Hippocampal formation (tissue), 2 donors: ENCODE measurements at regions not wholly inside any gene's neighbourhood (a gene's known extent, or its start where the extent isn't known, plus 50 kb on each side); places are given as distances from the start of the nearest gene placed in this dataset.

ENCODE experiments used
- DNase-seq, 2 donors: peaks; one replicate each; lab custom pipeline; 2025; lab: John Stamatoyannopoulos, UW

- no peak for DNase-seq
These were observed 63.2 kb upstream of the SLC4A4 start for GRCh38 chr4:71275570-71275969.

- no peak for DNase-seq
These were observed 61.5 kb upstream of the SLC4A4 start for GRCh38 chr4:71277353-71277752.

DNA sequence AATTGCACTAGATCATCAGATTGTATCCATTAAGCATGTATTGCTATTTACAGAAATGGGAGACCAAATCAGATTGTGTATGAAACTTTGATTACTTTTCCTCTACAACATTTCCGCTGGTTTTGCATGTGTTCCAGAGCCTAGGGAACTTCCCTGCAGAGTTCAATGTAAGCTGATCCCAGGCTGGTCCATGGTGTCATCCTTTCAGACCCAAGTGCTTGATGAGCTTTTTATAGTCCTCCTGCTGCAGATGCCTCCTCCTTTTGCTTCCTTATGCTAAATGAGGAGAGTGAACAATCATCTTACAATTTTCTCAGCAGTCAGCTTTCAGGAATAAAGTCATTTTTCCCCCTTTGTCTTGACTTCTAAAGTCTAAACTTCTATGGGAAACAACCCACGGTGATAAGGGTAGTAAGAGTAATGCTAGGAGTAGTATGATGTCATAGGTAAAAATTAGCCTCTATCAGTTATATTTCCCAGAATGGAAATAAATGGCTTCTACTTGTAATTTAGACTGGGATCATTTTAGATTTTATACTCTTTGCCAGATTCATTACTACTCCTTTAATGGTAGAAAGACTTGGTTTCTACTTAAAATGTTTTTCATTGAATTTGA is 55.1 kb upstream of the SLC4A4 start:
- no peak for DNase-seq

DNA sequence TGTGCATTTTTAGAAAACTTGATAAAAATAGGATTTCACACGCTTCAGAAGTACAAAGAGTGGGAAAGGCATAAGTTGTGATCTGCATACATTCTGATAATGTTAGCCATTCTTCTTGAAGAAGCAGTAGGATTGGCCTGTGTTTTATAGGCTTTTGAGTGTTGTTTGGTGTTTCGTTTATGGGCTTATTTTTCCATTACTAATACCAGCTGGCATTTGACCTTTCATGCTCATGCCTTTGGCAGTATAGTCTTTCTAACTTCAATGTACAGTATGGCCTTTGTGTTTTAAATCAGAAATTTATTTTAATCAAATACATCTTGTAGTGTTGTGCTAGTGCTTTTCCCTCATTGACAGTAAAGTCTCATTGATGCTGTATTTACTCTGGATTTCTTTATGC is 51.5 kb upstream of the SLC4A4 start:
- DNase-seq: no peak

DNA sequence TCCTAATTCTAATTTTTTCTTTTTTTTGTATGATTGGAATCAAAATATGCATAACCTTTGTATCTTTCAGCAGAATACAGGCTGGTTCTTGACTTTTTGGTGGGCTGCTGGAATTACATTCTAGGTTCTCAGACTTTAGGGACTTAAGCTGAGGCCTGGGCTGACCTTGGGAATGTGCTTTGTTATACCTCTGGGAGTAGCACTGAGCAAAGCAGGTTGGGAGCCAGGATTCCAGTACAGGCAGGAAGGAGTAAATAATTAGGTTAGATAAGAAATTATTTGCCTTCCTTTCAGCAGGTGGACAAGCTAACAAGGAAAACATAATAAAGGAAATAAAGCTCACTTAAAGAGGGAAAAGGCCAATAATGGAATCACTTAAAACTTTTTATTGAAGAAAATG is 49.9 kb upstream of the SLC4A4 start:
- DNase-seq: no peak
